SK-N-SH (cell line): ENCODE measurements at regions not wholly inside any gene's neighbourhood (a gene's known extent, or its start where the extent isn't known, plus 50 kb on each side); places are given as distances from the start of the nearest gene placed in this dataset.
A peak's percentile ranks its signal among the peaks of the same experiment; 100 is the strongest.

Experiments
- CTCF ChIA-PET: fragments of 300-600, 350-600 bp; formaldehyde crosslinking; extraction: SDS; loops from one replicate; lab custom pipeline; 2021; lab: Yijun Ruan, JAX
- POLR2A ChIA-PET: fragments of 350-600 bp; sonication (Branson Sonifier 250); formaldehyde crosslinking; extraction: SDS; loops from one replicate; lab custom pipeline; 2020; ENCODE audit warnings: antibody characterized with exemption, inconsistent platforms; lab: Yijun Ruan, JAX
- DNase-seq: peaks from one replicate; pipeline ENCODE4 v3.0.0; 2012
- H2AFZ ChIP-seq: fragments of 200-600 bp; sonication (generic); 2 replicates; pipeline ENCODE4 v1.8.1; 2016; ENCODE audit warnings: antibody characterized with exemption, mild to moderate bottlenecking, low read depth
- H3F3A ChIP-seq: fragments of 200-600 bp; sonication (generic); replicated peaks from 2 replicates; pipeline ENCODE3; 2016; ENCODE audit warnings: antibody characterized with exemption, mild to moderate bottlenecking; ENCODE audit not compliant: insufficient read depth
- H3K27ac ChIP-seq, 2 experiments: fragments of 200-500 bp in 1 of 2; fragments of 200-600 bp in 1 of 2; sonication (Bioruptor generic) in 1 of 2; sonication (generic), shearing (Covaris generic) in 1 of 2; 2 replicates each; pipeline versions ENCODE4 v1.5.1 to v1.6.1; 2014 to 2016; ENCODE audit warnings: low read depth in 2 of 2, inconsistent platforms in 1 of 2, low read length in 1 of 2, mild to moderate bottlenecking in 1 of 2, mixed read lengths in 1 of 2
- H3K27me3 ChIP-seq: fragments of 200-600 bp; sonication (generic), shearing (Covaris generic); 2 replicates; pipeline ENCODE4 v1.6.1; 2016; ENCODE audit warnings: mixed run types; ENCODE audit not compliant: insufficient read depth
- H3K36me3 ChIP-seq, 2 experiments: fragments of 200-500 bp in 1 of 2; fragments of 200-600 bp in 1 of 2; sonication (Bioruptor generic) in 1 of 2; sonication (generic) in 1 of 2; replicated peaks in 1 of 2; 2 replicates each; pipeline versions ENCODE3 to v1.5.1; 2014 to 2016; ENCODE audit warnings: low read length in 1 of 2, mild to moderate bottlenecking in 1 of 2; ENCODE audit not compliant: insufficient read depth in 2 of 2, control insufficient read depth in 1 of 2
- H3K4me1 ChIP-seq, 2 experiments: fragments of 200-500 bp in 1 of 2; fragments of 200-600 bp in 1 of 2; sonication (Bioruptor generic) in 1 of 2; sonication (generic), shearing (Covaris generic) in 1 of 2; 2 replicates each; pipeline versions ENCODE4 v1.5.1 to v1.6.1; 2014 to 2016; ENCODE audit warnings: low read depth in 1 of 2, low read length in 1 of 2, mixed run types in 1 of 2; ENCODE audit not compliant: insufficient read depth in 2 of 2, control insufficient read depth in 1 of 2
- H3K4me2 ChIP-seq: fragments of 200-600 bp; sonication (generic), shearing (Covaris generic); 2 replicates; pipeline ENCODE4 v1.6.1; 2017; ENCODE audit warnings: mixed run types
- H3K4me3 ChIP-seq, 2 experiments: fragments of 200-500 bp in 1 of 2; fragments of 200-600 bp in 1 of 2; sonication (Bioruptor generic) in 1 of 2; sonication (generic), shearing (Covaris generic) in 1 of 2; 2 replicates each; pipeline versions ENCODE4 v1.5.1 to v1.8.1; 2014 to 2016; ENCODE audit warnings: low read depth in 2 of 2, inconsistent platforms in 1 of 2, low read length in 1 of 2, mild to moderate bottlenecking in 1 of 2, mixed read lengths in 1 of 2, moderate library complexity in 1 of 2
- H3K79me2 ChIP-seq: fragments of 200-600 bp; sonication (generic); 2 replicates; pipeline ENCODE4 v1.8.1; 2017; ENCODE audit warnings: mild to moderate bottlenecking; ENCODE audit not compliant: insufficient read depth
- H3K9ac ChIP-seq: fragments of 200-600 bp; sonication (generic); 2 replicates; pipeline ENCODE4 v1.6.1; 2017; ENCODE audit warnings: mixed run types
- H3K9me2 ChIP-seq: fragments of 200-600 bp; sonication (generic); 2 replicates; pipeline ENCODE4 v1.6.1; 2017; ENCODE audit warnings: mixed run types
- H3K9me3 ChIP-seq: fragments of 200-600 bp; sonication (generic); 2 replicates; pipeline ENCODE4 v1.6.1; 2017; ENCODE audit warnings: mixed run types, mild to moderate bottlenecking, moderate library complexity
- H4K20me1 ChIP-seq: fragments of 200-600 bp; sonication (generic); 2 replicates; pipeline ENCODE4 v1.6.1; 2017; ENCODE audit warnings: mild to moderate bottlenecking, mixed run types; ENCODE audit not compliant: insufficient read depth
- CTCF ChIP-seq: fragments of 200-600 bp; sonication (generic); IDR thresholded peaks from 2 replicates; pipeline ENCODE4 v1.6.1; 2017; ENCODE audit warnings: antibody characterized with exemption, mild to moderate bottlenecking, moderate library complexity
- EP300 ChIP-seq, 2 experiments: IDR thresholded peaks; 2 replicates each; pipeline versions ENCODE4 v1.4.0 to v1.6.1; 2012; ENCODE audit warnings: borderline replicate concordance in 1 of 2, low read depth in 1 of 2, low read length in 1 of 2
- EZH2phosphoT487 ChIP-seq: fragments of 200-600 bp; sonication (generic); IDR thresholded peaks from 2 replicates; pipeline ENCODE4 v1.6.1; 2017; ENCODE audit warnings: low read depth, mixed run types, mild to moderate bottlenecking, antibody characterized with exemption, moderate library complexity, borderline replicate concordance
- FOSL2 ChIP-seq: IDR thresholded peaks from 2 replicates; pipeline ENCODE4 v1.4.0; 2012; ENCODE audit warnings: low read depth, mild to moderate bottlenecking, moderate library complexity, borderline replicate concordance
- FOXM1 ChIP-seq: IDR thresholded peaks from 2 replicates; pipeline ENCODE4 v1.4.0; 2012; ENCODE audit warnings: low read depth, mild to moderate bottlenecking
- JUND ChIP-seq: IDR thresholded peaks from 2 replicates; pipeline ENCODE4 v1.4.0; 2012
- MEF2A ChIP-seq: IDR thresholded peaks from 2 replicates; pipeline ENCODE4 v1.4.0; 2012; ENCODE audit warnings: low read depth, borderline replicate concordance
- MXI1 ChIP-seq: IDR thresholded peaks from 2 replicates; pipeline ENCODE4 v1.6.1; 2012; ENCODE audit warnings: mild to moderate bottlenecking, low read depth, low read length, improper control_type of control experiment
- NFIC ChIP-seq: IDR thresholded peaks from 2 replicates; pipeline ENCODE4 v1.4.0; 2012; ENCODE audit warnings: borderline replicate concordance
- NRF1 ChIP-seq: IDR thresholded peaks from 2 replicates; pipeline ENCODE4 v1.6.1; 2012; ENCODE audit warnings: low read depth, mild to moderate bottlenecking, low read length
- PBX3 ChIP-seq: IDR thresholded peaks from 2 replicates; pipeline ENCODE4; 2012
- RFX5 ChIP-seq: IDR thresholded peaks from 2 replicates; pipeline ENCODE4 v1.6.1; 2012; ENCODE audit warnings: mild to moderate bottlenecking, improper control_type of control experiment, low read length
- RXRA ChIP-seq: IDR thresholded peaks from 2 replicates; pipeline ENCODE4 v1.4.0; 2012; ENCODE audit warnings: low read depth, mild to moderate bottlenecking, borderline replicate concordance
- SMC3 ChIP-seq: IDR thresholded peaks from 2 replicates; pipeline ENCODE4 v1.6.1; 2012; ENCODE audit warnings: low read depth, low read length, improper control_type of control experiment
- TCF12 ChIP-seq: IDR thresholded peaks from 2 replicates; pipeline ENCODE4 v1.4.0; 2012
- TEAD4 ChIP-seq: IDR thresholded peaks from 2 replicates; pipeline ENCODE4 v1.4.0; 2012; ENCODE audit warnings: mild to moderate bottlenecking, borderline replicate concordance; ENCODE audit not compliant: insufficient read depth
- USF1 ChIP-seq: IDR thresholded peaks from 2 replicates; pipeline ENCODE4 v1.4.0; 2012; ENCODE audit warnings: low read depth, borderline replicate concordance
- USF2 ChIP-seq: fragments of 150-350 bp; IDR thresholded peaks from 2 replicates; pipeline ENCODE4 v1.6.1; 2017; ENCODE audit warnings: antibody characterized with exemption, low read length, low read depth, borderline replicate concordance
- WGBS: methylation state at CpG from one replicate; pipeline ENCODE4 v1.1.6; 2017; ENCODE audit warnings: low lambda C conversion rate; 5-methylcytosine and 5-hydroxymethylcytosine counted together

- no peaks in the 10 kb centered on the region for H3K36me3 ChIP-seq
- H3K79me2 ChIP-seq, result no peaks in the 10 kb centered on the region
- H3F3A ChIP-seq, result no peaks in the 10 kb centered on the region
- no peak overlapping the region for H3K9ac ChIP-seq
- no peak overlapping the region for H3K4me2 ChIP-seq
- no peaks in the 10 kb centered on the region for H4K20me1 ChIP-seq
- no peaks in the 10 kb centered on the region for H3K9me3 ChIP-seq
- 34% methylated on average over 9 of the region's 9 CpGs for WGBS
- no peak overlapping the region for H3K27ac ChIP-seq
- no peak overlapping the region for H2AFZ ChIP-seq
- no peak for DNase-seq
- H3K4me3 ChIP-seq, result no peak overlapping the region
- ChIA-PET CTCF (interaction anchor here (1.2 kb wide), 1 partner anchor 12 kb away, joined by 3 read pairs; no protein-coding TSS in a partner anchor), POLR2A (no interaction called here)
- H3K27me3 ChIP-seq, result no peaks in the 10 kb centered on the region
- no peaks in the 10 kb centered on the region for H3K9me2 ChIP-seq
- peaks cover 3 to 12% of the 10 kb centered on the region in 2 experiments; a peak in 2 of 4 replicates for H3K4me1 ChIP-seq
- TF ChIP-seq CTCF, result no peak
- TF ChIP-seq TEAD4, result no peak
- no peak for TF ChIP-seq RFX5
- peak; percentile 17; the same call in 1 of the 2 replicates for TF ChIP-seq FOSL2
- no peak for TF ChIP-seq MXI1
- TF ChIP-seq USF2, result no peak
- TF ChIP-seq PBX3, result peak; percentile 64
- TF ChIP-seq NFIC, result no peak
- TF ChIP-seq FOXM1, result no peak
Measured at GRCh38 chr19:31066385-31066784, 282.9 kb downstream of the TSHZ3 start.

- WGBS, result 53% methylated on average over 9 of the region's 9 CpGs
- Histone ChIP-seq H4K20me1 (no peaks in the 10 kb centered on the region), H3K9ac (no peak overlapping the region), H3K27ac (no peak overlapping the region), H3K79me2 (no peaks in the 10 kb centered on the region), H3K4me1 (peaks cover 3 to 10% of the 10 kb centered on the region in 2 experiments; a peak in 2 of 4 replicates), H2AFZ (no peak overlapping the region), H3K4me2 (no peak overlapping the region), H3K9me2 (no peaks in the 10 kb centered on the region), H3K9me3 (no peaks in the 10 kb centered on the region), H3K4me3 (no peak overlapping the region), H3F3A (no peaks in the 10 kb centered on the region), H3K36me3 (no peaks in the 10 kb centered on the region), H3K27me3 (no peaks in the 10 kb centered on the region)
- TF ChIP-seq RXRA (no peak), SMC3 (no peak), TCF12 (no peak), FOSL2 (no peak), PBX3 (no peak), JUND (no peak), RFX5 (no peak), USF1 (no peak), MEF2A (no peak), NRF1 (no peak), EZH2phosphoT487 (no peak), EP300 (IDR thresholded peaks at IDR 0.05; ENCODE audit: borderline replicate concordance in 1 of 2, low read depth in 1 of 2, low read length in 1 of 2) (no peak)
- peak; percentile 16 for DNase-seq
- POLR2A ChIA-PET, result no interaction called here
- CTCF ChIA-PET, result interaction anchor here (0.7 to 1.4 kb wide), 2 partner anchors 19 to 345 kb away, joined by 3 to 4 read pairs; no protein-coding TSS in a partner anchor
Measured at GRCh38 chr19:31064491-31064890, 284.7 kb downstream of the TSHZ3 start.
